ENCODE measurements at regions not wholly inside any gene's neighbourhood (a gene's known extent, or its start where the extent isn't known, plus 50 kb on each side); places are given as distances from the start of the nearest gene placed in this dataset.

DNA sequence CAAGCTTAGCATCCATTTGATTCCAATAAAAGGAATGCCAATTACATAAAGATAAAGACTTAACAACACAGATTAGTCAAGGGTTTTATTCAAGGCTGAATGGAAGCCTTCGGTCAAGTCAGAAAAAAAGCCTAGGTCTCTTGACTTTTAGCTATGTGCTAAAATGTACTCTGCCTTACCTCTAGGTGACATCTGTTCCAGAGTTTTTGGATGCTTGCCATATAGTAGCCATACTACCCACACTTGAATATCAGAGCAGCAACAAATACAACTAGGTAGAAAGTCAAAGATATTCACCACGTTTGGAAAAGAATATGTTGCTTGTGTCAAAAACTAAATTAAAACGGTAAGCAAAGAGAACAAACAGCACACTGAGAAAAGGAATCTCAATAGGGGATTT lies 484.7 kb downstream of the ELAVL2 start:
- TF ChIP-seq, protein P1, sequence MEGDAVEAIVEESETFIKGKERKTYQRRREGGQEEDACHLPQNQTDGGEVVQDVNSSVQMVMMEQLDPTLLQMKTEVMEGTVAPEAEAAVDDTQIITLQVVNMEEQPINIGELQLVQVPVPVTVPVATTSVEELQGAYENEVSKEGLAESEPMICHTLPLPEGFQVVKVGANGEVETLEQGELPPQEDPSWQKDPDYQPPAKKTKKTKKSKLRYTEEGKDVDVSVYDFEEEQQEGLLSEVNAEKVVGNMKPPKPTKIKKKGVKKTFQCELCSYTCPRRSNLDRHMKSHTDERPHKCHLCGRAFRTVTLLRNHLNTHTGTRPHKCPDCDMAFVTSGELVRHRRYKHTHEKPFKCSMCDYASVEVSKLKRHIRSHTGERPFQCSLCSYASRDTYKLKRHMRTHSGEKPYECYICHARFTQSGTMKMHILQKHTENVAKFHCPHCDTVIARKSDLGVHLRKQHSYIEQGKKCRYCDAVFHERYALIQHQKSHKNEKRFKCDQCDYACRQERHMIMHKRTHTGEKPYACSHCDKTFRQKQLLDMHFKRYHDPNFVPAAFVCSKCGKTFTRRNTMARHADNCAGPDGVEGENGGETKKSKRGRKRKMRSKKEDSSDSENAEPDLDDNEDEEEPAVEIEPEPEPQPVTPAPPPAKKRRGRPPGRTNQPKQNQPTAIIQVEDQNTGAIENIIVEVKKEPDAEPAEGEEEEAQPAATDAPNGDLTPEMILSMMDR (IDR thresholded peaks at IDR 0.05; ENCODE audit: insufficient read depth, low read depth, low read length) = no peak
- CTCF ChIA-PET = no interaction called here
- no peak for DNase-seq (ENCODE audit: low read depth)
- Histone ChIP-seq H3K27me3 (ENCODE audit: control insufficient read depth, insufficient read depth, low read length) (no peaks in the 10 kb centered on the region), H3K4me3 (ENCODE audit: low read depth, low read length) (no peak overlapping the region), H3K36me3 (ENCODE audit: control insufficient read depth, insufficient read depth, low read length) (no peaks in the 10 kb centered on the region)
- POLR2A ChIA-PET = no interaction called here

DNA sequence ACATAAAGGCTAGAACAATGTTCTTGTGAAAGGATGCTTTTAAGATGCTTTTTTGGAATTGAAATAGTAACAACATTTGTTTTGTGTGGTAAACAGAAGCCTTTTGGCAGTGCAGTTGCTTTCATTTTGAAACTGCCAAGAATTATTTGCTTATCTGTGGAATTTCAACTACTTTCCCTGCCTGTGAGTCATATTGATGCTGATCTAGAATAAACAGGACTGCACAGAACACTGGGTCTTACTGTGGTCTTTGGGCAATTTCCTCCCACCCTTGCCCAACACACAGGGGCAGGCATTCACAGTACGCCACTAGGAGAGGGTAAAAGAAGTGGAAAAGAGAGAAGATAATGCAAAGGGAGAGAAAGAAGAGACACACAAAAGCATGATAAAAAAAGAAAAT lies 483.7 kb downstream of the ELAVL2 start:
- ChIA-PET POLR2A (no interaction called here), CTCF (no interaction called here)
- Histone ChIP-seq H3K36me3 (ENCODE audit: control insufficient read depth, insufficient read depth, low read length) (no peaks in the 10 kb centered on the region), H3K4me3 (ENCODE audit: low read depth, low read length) (no peak overlapping the region), H3K27me3 (ENCODE audit: control insufficient read depth, insufficient read depth, low read length) (no peaks in the 10 kb centered on the region)
- DNase-seq (ENCODE audit: low read depth) = no peak
- TF ChIP-seq, protein P1 (IDR thresholded peaks at IDR 0.05; ENCODE audit: insufficient read depth, low read depth, low read length) = no peak

DNA sequence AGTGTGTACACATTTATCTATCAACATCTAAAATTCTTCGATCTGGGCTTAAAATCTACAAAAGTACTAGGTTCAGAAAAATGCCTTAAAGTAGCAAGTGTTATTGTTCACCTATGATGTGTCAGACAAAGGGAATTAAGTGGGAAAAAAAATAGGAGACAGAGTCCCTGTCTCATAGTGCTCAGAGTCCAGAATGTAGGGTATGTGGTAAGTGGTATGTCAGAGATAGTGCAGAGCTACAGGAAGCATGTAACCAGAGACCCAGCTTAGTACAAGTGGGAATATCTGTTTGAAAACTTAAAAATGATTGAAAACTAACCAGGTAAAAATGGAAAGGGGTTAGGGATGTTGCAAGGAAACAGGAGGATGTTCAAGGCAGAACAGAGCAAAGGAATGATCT lies 482.8 kb downstream of the ELAVL2 start:
- ChIA-PET CTCF (no interaction called here), POLR2A (no interaction called here)
- TF ChIP-seq, protein P1 (IDR thresholded peaks at IDR 0.05; ENCODE audit: insufficient read depth, low read depth, low read length) = no peak
- Histone ChIP-seq H3K4me3 (ENCODE audit: low read depth, low read length) (no peak overlapping the region), H3K27me3 (ENCODE audit: control insufficient read depth, insufficient read depth, low read length) (no peaks in the 10 kb centered on the region), H3K36me3 (ENCODE audit: control insufficient read depth, insufficient read depth, low read length) (no peaks in the 10 kb centered on the region)
- DNase-seq (ENCODE audit: low read depth) = no peak

DNA sequence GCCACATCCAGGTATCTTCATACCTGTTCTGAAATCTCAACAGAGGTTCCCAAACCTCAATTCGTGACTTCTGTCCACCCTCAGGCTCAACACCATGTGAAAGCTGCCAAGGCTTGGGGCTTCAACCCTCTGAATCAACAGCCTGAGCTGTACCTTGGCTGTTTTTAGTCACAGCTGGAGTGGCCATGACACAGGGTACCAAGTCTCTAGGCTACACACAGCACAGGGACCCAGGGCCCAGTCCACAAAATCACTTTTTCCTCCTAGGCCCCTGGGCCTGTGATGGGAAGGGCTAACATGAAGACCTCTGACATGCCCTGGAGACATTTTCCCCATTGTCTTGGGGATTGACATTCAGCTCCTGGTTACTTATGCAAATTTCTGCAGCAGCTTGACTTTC lies 464.9 kb downstream of the ELAVL2 start:
- no peaks in the 10 kb centered on the region for H3K36me3 ChIP-seq (ENCODE audit: control insufficient read depth, insufficient read depth, low read length)
- CTCF ChIA-PET = no interaction called here
- POLR2A ChIA-PET = no interaction called here
- no peaks in the 10 kb centered on the region for H3K27me3 ChIP-seq (ENCODE audit: control insufficient read depth, insufficient read depth, low read length)
- DNase-seq (ENCODE audit: low read depth) = no peak
- TF ChIP-seq, protein P1 (IDR thresholded peaks at IDR 0.05; ENCODE audit: insufficient read depth, low read depth, low read length) = no peak
- H3K4me3 ChIP-seq (ENCODE audit: low read depth, low read length) = no peak overlapping the region

DNA sequence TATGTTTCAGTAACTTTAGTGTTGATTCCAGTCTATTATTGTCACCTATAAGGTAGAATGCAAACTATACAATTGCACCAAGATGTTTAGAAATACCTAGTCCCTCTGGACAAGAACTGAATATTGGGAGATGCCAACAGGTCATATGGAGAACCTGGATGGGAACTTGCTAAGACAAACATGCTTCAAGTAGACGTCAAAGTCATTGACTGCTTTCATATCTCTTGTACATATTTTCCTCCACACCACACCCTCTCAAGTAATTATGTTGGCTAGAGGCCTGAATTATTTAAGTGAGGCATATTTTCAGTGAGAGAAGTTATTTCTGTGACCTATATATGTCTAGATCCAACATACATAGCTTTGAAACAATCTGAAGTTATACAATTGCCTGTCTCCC lies 453.3 kb downstream of the ELAVL2 start:
- DNase-seq (ENCODE audit: low read depth) = no peak
- Histone ChIP-seq H3K27me3 (ENCODE audit: control insufficient read depth, insufficient read depth, low read length) (no peaks in the 10 kb centered on the region), H3K36me3 (ENCODE audit: control insufficient read depth, insufficient read depth, low read length) (no peaks in the 10 kb centered on the region), H3K4me3 (ENCODE audit: low read depth, low read length) (no peak overlapping the region)
- ChIA-PET CTCF (no interaction called here), POLR2A (no interaction called here)
- TF ChIP-seq, protein P1 (IDR thresholded peaks at IDR 0.05; ENCODE audit: insufficient read depth, low read depth, low read length) = no peak
